Right lung (tissue), 2 donors: ENCODE measurements at regions not wholly inside any gene's neighbourhood (a gene's known extent, or its start where the extent isn't known, plus 50 kb on each side); places are given as distances from the start of the nearest gene placed in this dataset.
"Not testable (repeated sequence)": the region's sequence is repeated elsewhere in the genome, so short reads cannot be mapped to it uniquely, and the experiment has no call there.

Experiments
- DNase-seq, 2 donors: peaks; one replicate each; pipeline ENCODE4 v3.0.0-alpha.2; 2013

GRCh38 chr6:150766201-150766997 lies 99.1 kb upstream of the MTHFD1L start:
- peak in 1 of 2 donors; percentile 42 for DNase-seq

GRCh38 chr6:150767161-150767560 lies 98.3 kb upstream of the MTHFD1L start:
- no peak for DNase-seq

GRCh38 chr6:150767571-150768018 lies 97.9 kb upstream of the MTHFD1L start:
- peak in 1 of 2 donors; percentile 35 for DNase-seq

- no peak for DNase-seq
Observed at GRCh38 chr6:150770637-150771036, 94.9 kb upstream of the MTHFD1L start.

- DNase-seq: no peak
Observed at GRCh38 chr6:150773969-150774368, 91.5 kb upstream of the MTHFD1L start.

- DNase-seq: no peak
Observed at GRCh38 chr6:150775415-150776203, 89.9 kb upstream of the MTHFD1L start.

GRCh38 chr6:150777736-150778135 lies 87.8 kb upstream of the MTHFD1L start:
- no peak for DNase-seq

- DNase-seq: no peak
Observed at GRCh38 chr6:150783813-150784212, 81.7 kb upstream of the MTHFD1L start.

GRCh38 chr6:150787429-150787828 lies 78.1 kb upstream of the MTHFD1L start:
- no peak for DNase-seq

GRCh38 chr6:150788089-150788488 lies 77.4 kb upstream of the MTHFD1L start:
- DNase-seq: peak; percentile 69 to 81

GRCh38 chr6:150789906-150790305 lies 75.6 kb upstream of the MTHFD1L start:
- not testable (repeated sequence) for DNase-seq

GRCh38 chr6:150791717-150792116 lies 73.8 kb upstream of the MTHFD1L start:
- DNase-seq: peak; percentile 27 to 64

GRCh38 chr6:150797949-150798348 lies 67.6 kb upstream of the MTHFD1L start:
- no peak for DNase-seq

- no peak for DNase-seq
Observed at GRCh38 chr6:150799276-150799805, 66.2 kb upstream of the MTHFD1L start.

- peak; percentile 47 to 61 for DNase-seq
Observed at GRCh38 chr6:150800674-150801314, 64.7 kb upstream of the MTHFD1L start.

GRCh38 chr6:150806790-150807189 lies 58.7 kb upstream of the MTHFD1L start:
- DNase-seq: no peak

GRCh38 chr6:150813319-150813992 lies 52.0 kb upstream of the MTHFD1L start:
- DNase-seq: peak; percentile 59 to 72

GRCh38 chr6:150813993-150814359 lies 51.5 kb upstream of the MTHFD1L start:
- DNase-seq: no peak
